ENCODE measurements at regions not wholly inside any gene's neighbourhood (a gene's known extent, or its start where the extent isn't known, plus 50 kb on each side); places are given as distances from the start of the nearest gene placed in this dataset.

- intact Hi-C loops (cut with micrococcal nuclease) = no loop called here
- BruUV-seq (replicated peaks) = no TSS peak
- RAD21 ChIA-PET (ENCODE audit: low non-redundant PET in 1 of 2, low total read pairs in 2 of 2, uncharacterized antibody in 2 of 2, unreplicated experiment in 2 of 2) = no interaction called here
These were observed 266.5 kb downstream of the SEC23A start for GRCh38 chr14:38836539-38836938.

More at GRCh38 chr14:38836539-38836938, 266.5 kb downstream of the SEC23A start:
- Histone ChIP-seq H3K4me1 (ENCODE audit: control insufficient read depth in 1 of 2, insufficient read depth in 2 of 2, low read length in 2 of 2) (no peaks in the 10 kb centered on the region), H3K4me3 (replicated peaks in 1 of 2; ENCODE audit: low read depth in 1 of 2, low read length in 2 of 2) (no peak overlapping the region), H4K20me1 (ENCODE audit: insufficient read depth) (no peaks in the 10 kb centered on the region), H3K36me3 (ENCODE audit: control insufficient read depth in 1 of 2, insufficient read depth in 2 of 2, low read length in 2 of 2) (no peaks in the 10 kb centered on the region), H3K9me2 (ENCODE audit: insufficient read depth) (no peaks in the 10 kb centered on the region), H3K9ac (ENCODE audit: low read length) (no peak overlapping the region), H3K27me3 (ENCODE audit: insufficient read depth, low read length) (no peaks in the 10 kb centered on the region), H3K4me2 (ENCODE audit: low read length) (no peak overlapping the region), H2AFZ (ENCODE audit: low read depth, low read length, poor library complexity, severe bottlenecking) (no peak overlapping the region), H3K79me2 (ENCODE audit: insufficient read depth, low read length) (no peaks in the 10 kb centered on the region), H3K9me3 (ENCODE audit: control insufficient read depth in 1 of 2, insufficient read depth in 1 of 2, low read depth in 1 of 2, low read length in 2 of 2) (no peaks in the 10 kb centered on the region), H3K27ac (ENCODE audit: low read depth, low read length) (no peak overlapping the region)
- no peak for DNase-seq (ENCODE audit: low read depth, low spot score)
- ChIA-PET CTCF (no interaction called here), POLR2A (no interaction called here)
- no peak for TF ChIP-seq ZBTB33 (IDR thresholded peaks at IDR 0.05; ENCODE audit: extremely low read depth, insufficient replicate concordance, low read length)
- no peak for TF ChIP-seq REST (IDR thresholded peaks at IDR 0.05; ENCODE audit: low read depth)
- no peak for TF ChIP-seq SP1 (IDR thresholded peaks at IDR 0.05; ENCODE audit: low read depth)
- no peak for TF ChIP-seq ZNF274 (IDR thresholded peaks at IDR 0.05; ENCODE audit: low read depth, low read length)
- no peak for TF ChIP-seq SIN3A (IDR thresholded peaks at IDR 0.05; ENCODE audit: low read depth)
- TF ChIP-seq CBX3 (IDR thresholded peaks at IDR 0.05; ENCODE audit: low read depth) = no peak
- no peak for TF ChIP-seq POLR2AphosphoS5 (IDR thresholded peaks at IDR 0.05; ENCODE audit: low read depth, low read length)
- TF ChIP-seq ZFX (IDR thresholded peaks at IDR 0.05) = no peak
- no peak for TF ChIP-seq CTCF (IDR thresholded peaks at IDR 0.05 in 2 of 3, conservative IDR thresholded peaks at IDR 0.05 in 1 of 3; ENCODE audit: borderline replicate concordance in 1 of 3, insufficient read depth in 1 of 3, low read depth in 2 of 3, low read length in 2 of 3)
- TF ChIP-seq POLR2A (IDR thresholded peaks at IDR 0.05; ENCODE audit: borderline replicate concordance, extremely low read depth, insufficient read depth, insufficient read length) = no peak
- no peak for TF ChIP-seq EZH2phosphoT487 (IDR thresholded peaks at IDR 0.05; ENCODE audit: borderline replicate concordance)
- no peak for TF ChIP-seq EZH2 (IDR thresholded peaks at IDR 0.05)
- TF ChIP-seq MAX (IDR thresholded peaks at IDR 0.05) = no peak
- no peak for TF ChIP-seq YY1 (IDR thresholded peaks at IDR 0.05; ENCODE audit: extremely low read depth, insufficient replicate concordance, low read depth, low read length)
- no peak for TF ChIP-seq FOSL1 (IDR thresholded peaks at IDR 0.05; ENCODE audit: low read depth)
- no peak for ATAC-seq

Measured in HCT116 (cell line).